ENCODE measurements at regions not wholly inside any gene's neighbourhood (a gene's known extent, or its start where the extent isn't known, plus 50 kb on each side); places are given as distances from the start of the nearest gene placed in this dataset.

DNA sequence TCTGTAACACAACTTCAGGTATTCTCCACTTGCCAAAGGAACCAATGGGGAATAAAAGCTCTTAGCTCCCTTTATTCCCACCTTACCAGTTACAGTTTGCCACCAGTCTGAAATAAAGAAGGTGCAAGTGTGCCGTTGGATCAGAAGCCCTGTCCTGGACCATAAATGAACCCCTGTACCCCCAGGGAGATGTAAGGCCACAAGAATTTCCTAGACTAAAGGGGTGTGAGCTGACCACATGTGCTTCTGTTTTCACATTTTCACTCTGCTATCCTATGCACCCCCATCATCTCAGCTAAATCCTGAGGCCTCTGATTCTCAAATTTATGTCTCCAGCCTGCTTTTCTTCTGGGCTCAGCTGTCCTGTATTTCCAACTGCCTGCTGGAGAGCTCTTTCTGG is 221.2 kb downstream of the SPRY1 start:
- Histone ChIP-seq H2AFZ (no peak overlapping the region), H3K27me3 (replicated peaks; ENCODE audit: insufficient read depth) (no peaks in the 10 kb centered on the region), H3K4me3 (no peak overlapping the region), H3K36me3 (ENCODE audit: low read depth) (no peaks in the 10 kb centered on the region), H3K4me1 (ENCODE audit: insufficient read depth) (no peaks in the 10 kb centered on the region), H3K9ac (no peak overlapping the region), H3F3A (ENCODE audit: insufficient read depth) (no peaks in the 10 kb centered on the region), H4K20me1 (ENCODE audit: insufficient read depth) (no peaks in the 10 kb centered on the region), H3K79me2 (ENCODE audit: insufficient read depth) (no peaks in the 10 kb centered on the region), H3K27ac (no peak overlapping the region), H3K9me2 (ENCODE audit: insufficient read depth) (no peaks in the 10 kb centered on the region), H3K9me3 (ENCODE audit: low read depth) (no peaks in the 10 kb centered on the region), H3K4me2 (ENCODE audit: unreplicated experiment) (no peak overlapping the region)
- in situ Hi-C loops (cut with MboI), result no loop called here
- DNase-seq, result no peak
- TF ChIP-seq EZH2 (IDR thresholded peaks at IDR 0.05; ENCODE audit: insufficient read depth, poor library complexity, severe bottlenecking) (no peak), EZH2phosphoT487 (IDR thresholded peaks at IDR 0.05; ENCODE audit: insufficient read depth, low read depth) (no peak)
- 100% methylated on average over 1 of the region's 1 CpG for WGBS, 2 experiments (ENCODE audit: low coverage in 1 of 2, low lambda C conversion rate in 2 of 2, missing lambda C conversion rate in 2 of 2)

- no peak overlapping the region for H3K9ac ChIP-seq
- in situ Hi-C loops (cut with MboI), result no loop called here
- WGBS, 2 experiments (ENCODE audit: low coverage in 1 of 2, low lambda C conversion rate in 2 of 2, missing lambda C conversion rate in 2 of 2), result 75 to 100% methylated on average over 1 of the region's 1 CpG
Observed at GRCh38 chr4:123618606-123619005, 222.0 kb downstream of the SPRY1 start.

GRCh38 chr4:123619326-123619725 is 222.7 kb downstream of the SPRY1 start:
- H3K36me3 ChIP-seq (ENCODE audit: low read depth), result no peaks in the 10 kb centered on the region
- H4K20me1 ChIP-seq (ENCODE audit: insufficient read depth), result no peaks in the 10 kb centered on the region
- no peak overlapping the region for H2AFZ ChIP-seq
- DNase-seq, result no peak
- no peak for TF ChIP-seq EZH2phosphoT487 (IDR thresholded peaks at IDR 0.05; ENCODE audit: insufficient read depth, low read depth)
- no peak for TF ChIP-seq EZH2 (IDR thresholded peaks at IDR 0.05; ENCODE audit: insufficient read depth, poor library complexity, severe bottlenecking)
- H3K9ac ChIP-seq, result no peak overlapping the region
- H3K9me2 ChIP-seq (ENCODE audit: insufficient read depth), result no peaks in the 10 kb centered on the region
- H3K4me1 ChIP-seq (ENCODE audit: insufficient read depth), result no peaks in the 10 kb centered on the region
- in situ Hi-C loops (cut with MboI), result no loop called here
- no peak overlapping the region for H3K4me3 ChIP-seq
- no peaks in the 10 kb centered on the region for H3F3A ChIP-seq (ENCODE audit: insufficient read depth)
- no peaks in the 10 kb centered on the region for H3K27me3 ChIP-seq (replicated peaks; ENCODE audit: insufficient read depth)
- H3K27ac ChIP-seq, result no peak overlapping the region
- 87 to 93% methylated on average over 1 of the region's 1 CpG for WGBS, 2 experiments (ENCODE audit: low coverage in 1 of 2, low lambda C conversion rate in 2 of 2, missing lambda C conversion rate in 2 of 2)
- H3K79me2 ChIP-seq (ENCODE audit: insufficient read depth), result no peaks in the 10 kb centered on the region
- no peaks in the 10 kb centered on the region for H3K9me3 ChIP-seq (ENCODE audit: low read depth)
- no peak overlapping the region for H3K4me2 ChIP-seq (ENCODE audit: unreplicated experiment)

More at GRCh38 chr4:123618606-123619005, 222.0 kb downstream of the SPRY1 start:
- Histone ChIP-seq H3K4me3 (no peak overlapping the region), H3K79me2 (ENCODE audit: insufficient read depth) (no peaks in the 10 kb centered on the region), H3K4me1 (ENCODE audit: insufficient read depth) (no peaks in the 10 kb centered on the region), H3K9me2 (ENCODE audit: insufficient read depth) (no peaks in the 10 kb centered on the region), H4K20me1 (ENCODE audit: insufficient read depth) (no peaks in the 10 kb centered on the region), H3K36me3 (ENCODE audit: low read depth) (no peaks in the 10 kb centered on the region), H3K27ac (no peak overlapping the region), H3K9me3 (ENCODE audit: low read depth) (no peaks in the 10 kb centered on the region), H3K27me3 (replicated peaks; ENCODE audit: insufficient read depth) (no peaks in the 10 kb centered on the region), H3F3A (ENCODE audit: insufficient read depth) (no peaks in the 10 kb centered on the region), H2AFZ (no peak overlapping the region), H3K4me2 (ENCODE audit: unreplicated experiment) (no peak overlapping the region)
- no peak for DNase-seq
- TF ChIP-seq EZH2 (IDR thresholded peaks at IDR 0.05; ENCODE audit: insufficient read depth, poor library complexity, severe bottlenecking), result no peak
- no peak for TF ChIP-seq EZH2phosphoT487 (IDR thresholded peaks at IDR 0.05; ENCODE audit: insufficient read depth, low read depth)

- no peak overlapping the region for H3K9ac ChIP-seq
- no peaks in the 10 kb centered on the region for H4K20me1 ChIP-seq (ENCODE audit: insufficient read depth)
- no peaks in the 10 kb centered on the region for H3K9me2 ChIP-seq (ENCODE audit: insufficient read depth)
- no peaks in the 10 kb centered on the region for H3K4me1 ChIP-seq (ENCODE audit: insufficient read depth)
- no peak for DNase-seq
- H3K4me2 ChIP-seq (ENCODE audit: unreplicated experiment), result no peak overlapping the region
- H3K79me2 ChIP-seq (ENCODE audit: insufficient read depth), result no peaks in the 10 kb centered on the region
- H3K27ac ChIP-seq, result no peak overlapping the region
- H3K4me3 ChIP-seq, result no peak overlapping the region
- no peaks in the 10 kb centered on the region for H3K9me3 ChIP-seq (ENCODE audit: low read depth)
- no peak for TF ChIP-seq EZH2phosphoT487 (IDR thresholded peaks at IDR 0.05; ENCODE audit: insufficient read depth, low read depth)
- TF ChIP-seq EZH2 (IDR thresholded peaks at IDR 0.05; ENCODE audit: insufficient read depth, poor library complexity, severe bottlenecking), result no peak
- no peak overlapping the region for H2AFZ ChIP-seq
- no peaks in the 10 kb centered on the region for H3K27me3 ChIP-seq (replicated peaks; ENCODE audit: insufficient read depth)
- no peaks in the 10 kb centered on the region for H3F3A ChIP-seq (ENCODE audit: insufficient read depth)
- H3K36me3 ChIP-seq (ENCODE audit: low read depth), result no peaks in the 10 kb centered on the region
- in situ Hi-C loops (cut with MboI), result no loop called here
Observed at GRCh38 chr4:123619895-123620294, 223.3 kb downstream of the SPRY1 start.

DNA sequence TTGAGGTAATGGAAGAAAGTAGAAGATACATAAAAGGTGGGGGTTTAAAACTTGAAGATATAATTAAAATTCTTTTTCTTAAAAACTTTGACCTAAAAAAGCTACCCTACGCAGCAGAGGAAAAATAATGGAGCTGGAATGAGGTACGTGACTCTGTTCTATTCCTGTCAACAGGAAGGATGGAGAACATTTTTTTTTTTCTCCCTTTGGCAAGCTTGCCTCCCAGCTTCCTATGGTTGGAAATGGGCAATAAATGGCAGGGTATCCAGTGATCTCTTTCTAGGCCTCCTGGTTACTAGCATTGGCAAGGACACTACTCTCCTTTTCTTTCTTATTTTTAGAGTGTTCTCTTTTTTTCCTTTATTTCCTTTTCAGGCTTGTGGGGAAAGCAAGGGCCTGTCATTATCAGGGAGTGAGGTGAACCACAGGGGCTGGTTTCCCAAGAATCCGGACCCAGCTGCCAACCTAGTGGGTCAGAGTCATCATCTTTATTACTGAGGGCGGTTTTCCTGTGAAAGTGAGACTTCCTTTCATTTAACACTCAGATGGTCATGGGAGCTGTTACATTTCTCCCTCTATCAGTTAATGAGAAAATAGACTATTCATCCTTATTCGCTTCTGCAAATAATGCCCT is 224.6 kb downstream of the SPRY1 start:
- Histone ChIP-seq H4K20me1 (ENCODE audit: insufficient read depth) (no peaks in the 10 kb centered on the region), H3K4me2 (ENCODE audit: unreplicated experiment) (no peak overlapping the region), H3K27ac (no peak overlapping the region), H3K36me3 (ENCODE audit: low read depth) (no peaks in the 10 kb centered on the region), H3K9ac (no peak overlapping the region), H3F3A (ENCODE audit: insufficient read depth) (no peaks in the 10 kb centered on the region), H3K9me2 (ENCODE audit: insufficient read depth) (no peaks in the 10 kb centered on the region), H2AFZ (no peak overlapping the region), H3K27me3 (replicated peaks; ENCODE audit: insufficient read depth) (no peaks in the 10 kb centered on the region), H3K9me3 (ENCODE audit: low read depth) (no peaks in the 10 kb centered on the region), H3K4me3 (no peak overlapping the region), H3K4me1 (ENCODE audit: insufficient read depth) (no peaks in the 10 kb centered on the region), H3K79me2 (ENCODE audit: insufficient read depth) (no peaks in the 10 kb centered on the region)
- 84 to 91% methylated on average over 5 of the region's 5 CpGs for WGBS, 2 experiments (ENCODE audit: low coverage in 1 of 2, low lambda C conversion rate in 2 of 2, missing lambda C conversion rate in 2 of 2)
- no peak for TF ChIP-seq EZH2 (IDR thresholded peaks at IDR 0.05; ENCODE audit: insufficient read depth, poor library complexity, severe bottlenecking)
- TF ChIP-seq EZH2phosphoT487 (IDR thresholded peaks at IDR 0.05; ENCODE audit: insufficient read depth, low read depth), result no peak
- no peak for DNase-seq
- in situ Hi-C loops (cut with MboI), result no loop called here
